HG03060 (cell line): ENCODE measurements at regions not wholly inside any gene's neighbourhood (a gene's known extent, or its start where the extent isn't known, plus 50 kb on each side); places are given as distances from the start of the nearest gene placed in this dataset.
"Not testable (repeated sequence)": the region's sequence is repeated elsewhere in the genome, so short reads cannot be mapped to it uniquely, and the experiment has no call there.

Source experiments
- ATAC-seq: cut with Tn5 transposase; IDR thresholded peaks from one replicate; pipeline ENCODE4 v1.9.1; 2021; ENCODE audit warnings: low read depth, moderate number of reproducible peaks; ENCODE audit not compliant: unreplicated experiment

DNA sequence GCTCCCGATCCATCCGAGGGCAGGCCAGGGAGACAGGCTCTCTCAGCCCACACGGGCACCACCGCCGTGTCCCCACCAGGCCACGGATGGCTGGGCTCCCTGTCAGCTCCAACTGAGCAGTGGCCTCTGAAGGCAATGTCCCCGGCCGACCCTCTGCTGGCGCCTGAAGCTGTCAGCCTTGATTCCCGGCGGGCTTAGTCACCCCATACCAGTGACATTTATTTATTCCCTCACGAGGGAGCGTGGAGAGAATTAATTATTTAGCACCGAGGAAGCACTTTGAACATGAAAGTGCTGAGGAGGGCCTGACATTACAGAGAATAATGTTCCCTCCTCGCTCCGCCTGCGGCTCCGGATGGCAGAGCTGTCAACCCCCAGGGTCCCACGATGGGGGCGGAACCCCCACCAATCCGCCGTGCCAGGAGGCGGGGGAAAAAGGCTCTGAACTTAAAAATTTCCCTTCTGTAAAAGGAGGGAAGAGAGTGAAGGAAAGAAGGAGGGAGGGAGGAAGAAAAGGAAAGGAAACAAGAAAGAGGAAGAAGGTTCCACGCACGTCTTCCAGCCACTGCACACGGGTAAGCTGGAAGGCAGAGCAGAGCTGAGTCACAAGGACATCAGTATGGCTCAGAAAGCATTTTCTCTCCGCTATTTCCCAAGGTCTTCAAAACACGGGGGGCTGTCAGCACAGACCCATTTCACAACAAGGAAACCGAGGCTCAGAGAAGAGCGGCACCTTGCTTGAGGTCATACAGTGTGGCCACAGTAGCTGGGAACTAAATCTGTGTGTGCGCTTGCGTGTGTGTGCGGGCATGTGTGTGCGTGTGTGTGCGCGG is 108.7 kb upstream of the NCOR2 start:
- no peak for ATAC-seq

DNA sequence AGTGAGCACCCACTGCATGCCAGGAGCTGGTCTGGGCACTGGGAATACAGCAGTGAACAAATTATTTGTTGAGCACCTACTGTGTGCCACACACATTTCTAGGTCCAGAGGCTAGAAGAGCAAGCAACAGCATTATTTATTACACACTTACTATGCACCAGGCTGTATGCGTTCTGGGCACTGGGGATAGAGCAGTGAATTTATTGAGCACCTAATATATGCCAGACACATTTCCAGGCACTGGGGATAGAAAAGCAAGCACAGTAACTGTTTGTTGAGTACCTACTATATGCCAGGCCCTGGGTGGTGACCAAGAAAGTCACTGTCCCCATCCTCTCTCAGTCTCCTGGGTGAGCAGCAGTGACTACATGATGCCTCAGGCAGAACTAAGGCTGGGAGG is 107.5 kb upstream of the NCOR2 start:
- no peak for ATAC-seq

DNA sequence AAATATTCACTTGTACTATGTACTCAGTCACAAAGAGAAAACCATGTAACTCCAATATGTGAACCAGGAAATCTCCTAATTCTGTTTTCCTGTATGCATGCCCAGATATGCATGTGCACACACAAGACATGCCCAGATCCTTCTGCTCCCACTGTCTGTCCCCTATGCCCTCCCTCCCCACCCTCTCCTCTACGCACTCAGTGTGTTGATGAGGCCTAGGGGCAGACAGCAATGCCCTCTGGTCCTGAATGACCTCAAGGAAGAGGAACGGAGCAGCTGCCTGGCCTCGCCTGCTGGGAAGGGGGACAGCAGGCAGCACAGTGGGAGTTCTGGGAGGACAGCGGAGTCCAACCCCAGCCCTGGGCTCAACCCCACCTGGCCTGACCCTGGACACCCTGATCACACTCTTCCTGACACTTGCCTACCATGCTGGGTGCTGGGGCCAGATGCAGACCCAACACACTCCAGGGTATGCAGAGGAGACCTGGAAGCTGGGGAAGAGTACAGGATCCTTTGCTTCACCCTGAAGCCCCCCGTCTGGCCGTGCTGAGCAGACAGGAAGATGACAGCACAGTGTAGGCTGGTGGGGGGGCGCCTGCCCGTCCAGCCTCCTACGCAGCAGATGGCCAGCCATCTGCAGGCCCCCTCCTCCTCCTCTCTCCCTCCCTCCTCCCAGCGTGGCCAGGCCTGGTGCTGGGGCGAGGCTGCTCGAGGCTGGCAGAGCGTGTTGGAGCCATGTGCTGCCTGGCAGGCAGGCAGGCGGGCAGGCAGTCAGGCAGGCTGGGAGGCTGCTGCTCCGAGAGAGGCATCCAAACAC is 106.6 kb upstream of the NCOR2 start:
- no peak for ATAC-seq

DNA sequence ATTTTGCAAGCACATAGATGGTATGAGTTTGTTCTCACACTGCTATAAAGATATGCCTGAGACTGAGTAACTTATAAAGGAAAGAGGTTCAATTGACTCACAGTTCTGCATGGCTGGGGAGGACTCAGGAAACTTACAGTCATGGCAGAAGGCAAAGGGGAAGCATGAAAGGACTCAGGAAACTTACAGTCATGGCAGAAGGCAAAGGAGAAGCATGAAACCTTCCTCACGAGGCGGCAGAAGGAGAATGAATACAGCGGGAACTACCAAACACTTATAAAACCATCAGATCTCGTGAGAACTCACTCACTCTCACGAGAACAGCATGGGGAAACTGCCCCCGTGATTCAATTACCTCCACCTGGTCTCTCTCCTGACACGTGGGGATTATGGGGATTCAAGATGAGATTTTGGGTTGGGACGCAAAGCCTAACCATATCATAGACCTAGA is 101.9 kb upstream of the NCOR2 start:
- not testable (repeated sequence) for ATAC-seq

DNA sequence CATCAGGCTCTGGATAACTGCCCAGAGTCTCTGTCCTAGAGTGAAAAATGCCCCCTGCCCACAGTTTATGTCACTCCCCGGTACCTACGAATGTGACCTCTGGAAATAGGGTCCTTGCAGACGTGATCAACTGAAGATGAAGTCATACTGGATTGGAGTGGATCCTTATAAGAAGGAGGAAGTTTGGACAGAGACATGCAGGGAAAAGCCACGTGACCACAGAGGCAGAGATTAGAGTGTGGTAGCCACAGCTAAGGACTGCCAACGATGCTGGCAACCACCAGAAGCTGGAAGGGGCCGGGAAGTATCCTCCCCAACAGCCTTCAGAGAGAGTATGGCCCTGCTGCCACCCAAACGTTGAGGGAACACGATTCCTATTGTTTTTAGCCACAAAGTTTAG is 101.2 kb upstream of the NCOR2 start:
- no peak for ATAC-seq

DNA sequence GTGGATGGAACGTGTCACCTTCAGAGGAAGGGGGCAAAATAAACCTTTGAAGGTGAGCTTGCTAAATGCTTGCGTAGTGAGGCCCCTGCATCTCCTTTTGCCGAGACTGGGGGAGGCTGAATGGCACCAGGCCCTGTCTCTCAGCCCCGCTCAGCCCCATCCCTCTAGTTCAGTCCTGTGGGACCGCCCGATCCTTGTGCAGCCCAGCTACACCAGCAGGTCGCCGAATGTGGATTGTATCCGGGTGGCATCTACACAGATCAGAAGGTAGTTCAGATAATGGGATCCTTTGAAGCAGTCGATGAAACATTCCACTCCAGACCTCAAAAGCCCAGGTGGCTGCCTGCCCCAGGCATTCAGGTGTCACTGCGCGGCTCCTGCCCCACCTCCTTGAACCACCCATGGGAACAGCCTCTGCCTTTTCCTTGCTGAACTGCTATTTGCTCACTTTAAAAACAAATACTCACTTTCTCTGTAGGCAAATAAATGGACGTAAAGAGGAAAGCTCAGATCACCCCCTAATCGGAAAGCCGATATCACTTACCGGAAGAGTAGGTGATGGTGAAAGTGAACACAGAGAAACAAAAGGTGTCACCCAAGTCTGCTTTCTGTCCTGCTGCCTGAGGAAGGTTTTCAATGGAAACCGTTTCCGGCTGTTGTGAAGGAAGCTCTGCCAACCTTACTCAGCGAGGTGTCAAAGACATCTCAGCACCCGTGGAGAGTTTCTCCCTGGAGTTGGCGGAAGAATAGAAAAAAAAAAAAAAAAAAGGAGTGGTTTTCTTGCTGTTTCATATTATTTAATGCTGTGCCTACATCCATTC is 100.3 kb upstream of the NCOR2 start:
- no peak for ATAC-seq

DNA sequence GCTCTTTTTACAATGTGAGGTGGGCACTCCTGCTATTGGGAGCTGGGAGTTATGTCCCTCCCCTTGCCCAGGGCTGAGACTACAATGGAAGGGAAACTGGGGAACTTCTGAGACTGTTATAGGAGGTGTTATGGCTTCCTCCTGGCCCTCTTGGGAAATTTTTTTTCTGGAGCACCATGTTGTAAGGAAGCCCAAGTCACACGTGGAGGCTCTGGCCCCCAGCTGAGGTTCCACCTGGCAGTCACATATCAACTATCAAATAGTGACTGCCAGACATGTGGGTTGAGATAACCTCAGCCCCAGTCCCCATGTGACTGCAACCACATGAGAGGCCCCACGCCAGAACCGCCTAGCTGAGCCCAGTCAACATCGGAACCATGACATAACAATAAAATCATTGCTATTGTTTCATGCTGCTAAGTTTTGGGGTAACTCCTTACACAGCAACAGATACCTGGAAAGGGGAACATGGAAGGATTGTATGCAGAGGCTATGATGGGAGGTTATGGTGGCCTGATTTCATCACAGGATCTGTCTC is 99.4 kb upstream of the NCOR2 start:
- ATAC-seq = no peak

DNA sequence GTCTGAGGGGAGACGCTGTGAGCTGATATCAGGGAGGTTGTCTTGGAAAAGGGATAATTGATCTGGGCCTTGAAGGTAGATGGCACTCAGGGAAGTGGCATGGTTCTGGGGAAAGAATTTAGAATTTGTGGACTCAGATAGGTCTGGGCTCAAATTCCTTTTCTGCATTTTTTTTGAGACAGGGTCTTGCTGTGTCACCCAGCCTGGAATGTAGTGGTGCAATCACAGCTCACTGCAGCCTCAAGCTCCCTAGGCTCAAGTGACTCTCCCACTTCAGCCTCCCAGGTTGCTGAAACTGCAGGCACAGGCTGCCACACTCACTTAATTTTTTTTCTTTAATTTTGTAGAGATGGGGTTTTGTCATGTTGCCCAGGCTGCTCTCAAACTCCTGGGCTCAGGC is 98.1 kb upstream of the NCOR2 start:
- no peak for ATAC-seq

DNA sequence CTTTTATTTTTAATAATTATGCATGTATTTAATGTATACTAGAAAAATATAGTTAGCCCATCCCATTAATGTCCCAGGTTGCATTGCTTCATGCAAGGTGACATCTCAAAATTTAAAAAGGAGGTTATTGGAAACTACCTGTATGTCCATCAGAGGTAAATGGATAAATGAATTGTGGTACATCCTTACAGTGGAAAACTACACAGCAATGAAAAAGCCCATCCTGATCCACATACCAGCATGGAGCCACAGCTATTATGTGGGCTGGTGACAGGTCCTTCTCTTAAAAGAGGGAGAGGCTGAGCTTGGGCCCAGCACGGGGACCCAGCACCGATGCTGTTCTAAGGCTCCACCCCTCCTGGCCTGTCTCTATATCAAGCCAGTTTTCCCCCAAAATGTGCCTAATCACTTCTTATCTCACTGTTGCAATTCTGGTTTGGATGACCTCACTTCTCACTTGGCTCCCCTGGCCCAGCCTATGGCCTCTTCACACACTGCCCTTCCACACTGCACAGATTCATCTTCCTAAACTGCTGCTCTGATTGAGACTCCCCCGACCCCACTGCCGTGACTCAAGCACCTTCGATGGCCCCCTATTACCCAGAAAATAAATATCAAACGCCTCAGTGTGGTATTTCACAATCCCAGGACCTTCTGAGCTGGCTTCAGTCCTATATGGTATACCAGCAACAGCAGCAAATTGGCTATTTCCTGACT is 97.1 kb upstream of the NCOR2 start:
- ATAC-seq = no peak

DNA sequence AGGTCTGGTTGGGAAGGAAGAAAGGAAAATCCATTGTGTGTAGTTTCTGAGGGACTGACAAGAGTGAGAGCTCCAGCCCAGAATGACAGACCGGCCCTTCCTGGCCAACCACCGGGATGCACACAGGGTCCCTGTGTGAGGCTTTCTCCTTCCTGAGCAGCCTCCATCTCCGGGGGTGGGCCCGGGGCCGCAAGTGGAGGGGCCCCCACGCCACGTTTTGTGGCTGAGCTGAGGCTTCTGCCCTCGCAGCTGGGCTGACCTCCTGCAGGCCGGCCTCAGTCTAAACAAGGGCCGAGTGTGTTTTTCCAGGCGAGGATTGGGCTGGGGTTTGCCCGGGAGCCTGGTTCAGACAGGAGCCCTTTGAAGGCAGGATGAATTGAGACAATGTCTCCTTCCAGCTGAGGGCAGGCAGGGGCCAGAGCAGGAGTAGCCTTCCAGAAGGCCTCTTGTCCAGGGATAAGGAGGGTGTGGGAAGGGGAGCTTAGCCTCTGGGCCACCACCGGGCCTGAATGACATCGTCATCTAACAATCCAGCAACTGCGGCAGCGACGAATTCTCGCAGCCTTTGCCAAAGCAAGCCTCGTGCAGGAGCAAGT is 96.5 kb upstream of the NCOR2 start:
- no peak for ATAC-seq

DNA sequence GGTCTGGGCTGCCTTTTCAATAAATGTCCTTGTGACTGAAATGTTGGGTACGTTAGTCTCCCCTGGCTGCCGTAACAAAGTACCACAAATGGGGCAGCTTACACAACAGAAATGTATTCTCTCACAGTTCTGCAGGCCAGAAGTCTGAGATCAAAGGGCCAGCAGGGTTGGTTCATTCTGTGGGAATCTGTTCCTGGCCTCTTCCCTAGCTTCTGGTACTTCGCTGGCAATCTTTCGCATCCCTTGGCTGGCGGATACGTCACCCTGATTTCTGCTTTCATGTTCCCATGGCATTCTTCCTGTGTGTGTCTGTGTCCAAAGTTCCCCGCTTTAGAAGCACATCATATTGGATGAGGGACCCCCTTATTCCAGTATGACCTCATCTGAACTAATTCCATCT is 95.8 kb upstream of the NCOR2 start:
- no peak for ATAC-seq

DNA sequence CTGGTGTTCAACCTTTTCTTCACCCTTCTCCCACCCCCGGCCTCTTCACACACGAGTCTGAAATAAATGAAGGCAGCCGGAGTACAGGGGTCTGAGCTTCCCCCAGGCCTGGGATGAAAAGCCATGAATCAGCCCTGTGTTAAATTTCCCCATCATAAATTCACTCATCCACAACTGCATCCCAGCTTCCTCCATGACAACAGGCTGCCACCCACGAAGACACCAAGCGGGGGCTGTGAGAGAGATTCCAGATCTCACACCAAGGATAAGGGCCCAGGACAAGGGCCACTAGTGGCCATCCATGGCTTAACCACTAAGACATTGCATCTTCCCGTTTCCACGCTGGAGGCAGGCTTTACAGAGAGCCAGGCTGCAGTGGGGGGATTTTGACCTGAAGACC is 93.9 kb upstream of the NCOR2 start:
- ATAC-seq = no peak

DNA sequence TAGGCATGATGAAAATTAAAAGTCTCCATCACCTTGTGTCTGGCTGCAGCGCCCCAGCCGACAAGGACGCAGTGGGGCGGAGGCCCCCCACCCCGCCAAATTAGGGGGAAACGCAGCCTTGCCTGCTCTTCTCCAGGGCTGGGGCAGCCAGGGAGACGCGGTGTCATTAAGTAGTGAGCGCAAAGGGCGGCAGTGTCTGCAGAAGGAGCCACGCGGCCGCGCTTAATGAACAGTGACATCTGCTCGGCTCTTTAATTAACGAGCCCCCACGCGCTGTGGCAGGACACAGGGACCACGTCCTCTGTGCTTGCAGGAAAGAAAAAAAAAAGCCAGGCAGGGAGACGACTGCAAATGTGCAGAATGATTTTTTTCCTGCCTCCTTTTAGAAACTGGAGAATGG is 93.4 kb upstream of the NCOR2 start:
- ATAC-seq = no peak

DNA sequence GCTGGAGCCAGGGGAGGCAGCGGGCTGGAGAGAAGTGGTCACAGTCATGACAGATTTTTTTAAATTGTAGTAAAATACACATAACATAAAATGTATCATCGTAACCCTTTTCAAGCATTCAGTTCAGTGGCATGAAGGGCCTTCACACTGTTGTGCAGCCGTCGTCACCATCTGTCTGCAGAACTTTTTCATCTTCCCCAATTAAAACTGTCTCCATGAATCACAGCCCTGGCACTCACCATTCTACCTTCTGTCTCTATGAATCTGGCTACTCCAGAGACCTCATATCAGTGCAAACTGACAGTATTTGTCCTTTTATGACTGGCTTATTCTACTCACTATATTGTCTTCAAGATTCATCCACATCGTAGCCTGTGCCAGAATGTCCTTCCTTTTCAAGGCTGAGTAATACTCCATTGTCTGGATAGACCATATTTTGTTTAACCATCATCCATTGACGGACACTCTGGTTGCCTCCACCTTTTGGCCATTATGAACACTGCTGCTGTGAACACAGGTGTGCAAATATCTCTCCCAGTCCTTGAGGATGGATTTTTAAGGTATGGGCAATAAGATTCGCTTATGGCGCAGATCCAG is 91.5 kb upstream of the NCOR2 start:
- no peak for ATAC-seq

DNA sequence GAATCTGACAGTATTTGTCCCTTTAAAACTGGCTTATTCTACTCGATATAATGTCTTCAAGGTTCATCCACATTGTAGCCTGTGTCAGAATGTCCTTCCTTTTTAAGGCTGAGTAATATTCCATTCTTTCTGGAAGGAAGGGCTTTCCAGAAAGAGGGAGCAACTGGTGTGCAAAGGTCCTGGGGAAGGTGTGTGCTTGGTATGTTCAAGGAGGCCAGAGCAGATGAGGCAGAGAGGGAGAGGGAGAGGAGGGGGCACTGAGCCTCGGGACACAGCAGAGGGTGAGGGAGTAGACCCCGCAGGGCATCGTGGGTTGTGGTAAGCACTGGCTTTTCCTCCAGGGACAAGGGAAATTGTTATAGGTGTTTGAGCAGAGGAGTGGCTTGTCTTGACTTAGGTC is 90.9 kb upstream of the NCOR2 start:
- ATAC-seq = no peak

DNA sequence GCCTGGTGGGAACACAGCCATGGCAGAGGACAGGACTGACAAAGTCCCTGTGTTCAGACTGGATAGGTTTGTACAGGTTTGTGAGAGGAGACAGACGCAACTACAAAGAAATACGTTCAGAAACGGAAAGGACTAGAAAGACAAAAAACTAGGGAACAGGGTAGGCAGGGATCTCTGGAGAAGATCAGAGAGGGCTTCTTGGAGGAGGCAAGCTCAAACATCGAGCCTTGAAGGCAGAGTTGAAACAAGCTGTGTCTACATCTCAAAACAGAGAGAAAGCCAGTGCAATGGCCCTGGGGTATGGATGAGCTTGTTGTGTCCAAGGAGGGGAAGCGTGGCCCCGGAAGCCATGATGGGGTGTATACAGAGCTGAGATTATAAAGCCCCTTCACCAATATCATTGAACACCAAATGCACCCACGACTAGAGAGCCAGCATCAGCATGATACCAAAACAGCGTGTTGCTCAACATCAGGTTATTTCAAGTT is 89.6 kb upstream of the NCOR2 start:
- no peak for ATAC-seq

DNA sequence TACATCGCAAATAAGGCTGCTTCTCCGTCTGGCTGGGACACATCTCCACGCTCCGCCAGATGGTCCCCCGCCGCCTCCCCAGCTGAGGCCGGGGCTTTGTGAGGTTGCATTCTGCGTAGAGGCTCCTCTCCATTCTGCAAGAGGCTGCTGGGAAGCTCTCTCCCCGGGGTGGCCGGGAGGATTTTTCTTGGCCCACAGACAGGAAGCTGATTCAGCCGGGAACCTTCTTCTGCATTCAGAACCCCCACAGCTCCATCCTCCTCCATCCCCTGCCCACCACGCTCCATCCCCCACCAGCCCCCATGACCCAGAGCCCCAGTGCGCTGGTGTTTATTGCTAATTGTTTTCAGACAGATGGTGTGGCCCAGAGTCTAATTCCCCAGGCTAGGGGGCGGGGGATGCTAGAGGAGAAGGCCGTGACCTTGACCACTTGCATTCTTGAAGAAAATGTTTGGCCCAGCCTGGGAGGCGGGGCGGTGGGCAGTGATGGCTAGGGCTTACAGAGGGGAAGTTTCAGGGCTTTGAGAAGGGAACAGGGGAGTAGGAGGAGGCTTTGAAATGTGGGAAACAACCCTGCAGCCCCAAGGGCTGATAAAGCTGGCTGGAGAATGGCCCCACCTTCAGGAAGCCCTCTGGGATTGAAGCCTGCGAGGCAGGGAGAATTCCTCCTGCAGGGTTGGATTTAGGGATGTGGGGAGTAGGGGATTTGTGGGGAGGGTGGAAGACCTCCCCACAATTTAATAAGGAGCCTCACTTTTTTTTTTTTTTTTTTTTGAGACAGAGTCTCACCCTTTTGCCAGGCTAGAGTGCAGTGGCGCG is 88.5 kb upstream of the NCOR2 start:
- ATAC-seq = no peak

DNA sequence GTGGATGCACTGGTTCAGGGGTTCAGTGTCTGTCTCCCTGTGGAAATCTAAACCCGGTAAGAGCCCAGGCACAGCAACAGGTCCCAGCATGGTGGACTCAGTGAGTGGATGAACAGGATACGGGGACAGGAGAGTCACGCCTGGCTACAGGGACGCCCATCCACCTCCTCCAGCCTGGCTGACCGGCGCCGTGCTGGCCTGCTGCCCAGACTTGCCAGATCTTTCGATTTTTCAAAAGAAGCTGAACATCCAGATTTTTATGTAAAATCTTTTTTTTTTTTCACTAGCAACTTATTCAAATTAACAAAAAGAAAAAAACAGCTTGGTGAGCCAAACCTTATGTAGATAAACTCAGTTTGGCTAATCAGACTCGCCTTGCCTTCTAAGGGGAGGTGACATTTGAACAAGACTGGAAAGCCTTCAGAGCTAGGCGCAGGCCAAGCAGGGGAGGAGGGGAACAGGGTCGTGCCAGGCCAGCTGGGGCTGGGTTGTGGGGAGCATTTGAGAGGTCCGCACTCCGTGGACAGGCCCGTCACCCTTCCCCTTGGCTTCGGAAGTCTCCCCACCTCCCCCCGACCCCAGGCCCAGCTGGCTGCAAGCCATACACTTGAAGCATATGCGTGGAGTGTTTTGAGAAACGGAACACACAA is 87.8 kb upstream of the NCOR2 start:
- no peak for ATAC-seq
